Superior temporal gyrus (tissue), 1 donor: ENCODE measurements at regions not wholly inside any gene's neighbourhood (a gene's known extent, or its start where the extent isn't known, plus 50 kb on each side); places are given as distances from the start of the nearest gene placed in this dataset.

Experiments used
- DNase-seq: peaks from one replicate; pipeline ENCODE4 v3.0.0-alpha.2; 2016; ENCODE audit errors: extremely low spot score

DNA sequence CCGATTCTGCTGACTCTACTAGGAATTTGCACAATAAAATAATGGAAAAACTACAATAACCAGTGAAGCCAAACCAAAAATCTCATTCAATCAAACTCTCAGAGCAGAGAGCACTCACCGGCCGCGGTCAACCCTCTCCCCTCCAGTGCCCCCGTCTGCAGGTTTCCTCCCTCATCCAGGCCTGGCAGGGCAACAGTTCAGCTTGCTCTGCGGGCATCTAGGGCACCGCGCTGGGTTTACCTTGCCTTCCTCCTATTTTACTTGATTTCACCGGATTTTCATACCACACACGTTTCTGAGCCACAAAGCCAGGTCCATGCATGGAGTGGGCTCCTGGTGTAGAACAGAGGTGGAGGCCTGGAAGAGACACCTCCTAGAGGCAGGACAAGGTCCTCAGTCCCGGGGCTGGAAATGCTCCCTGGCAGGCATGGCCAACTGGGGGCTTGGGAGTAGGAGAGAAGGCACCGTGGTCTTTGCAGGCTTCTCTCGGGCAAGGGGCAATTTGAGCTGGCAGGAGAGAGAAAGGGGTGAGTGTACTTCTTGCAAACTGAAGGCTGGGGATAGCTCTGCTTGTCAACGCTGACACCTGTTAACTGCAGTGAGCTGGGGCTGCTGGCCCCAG, 938.4 kb downstream of the BRD1 start:
- DNase-seq, result no peak

DNA sequence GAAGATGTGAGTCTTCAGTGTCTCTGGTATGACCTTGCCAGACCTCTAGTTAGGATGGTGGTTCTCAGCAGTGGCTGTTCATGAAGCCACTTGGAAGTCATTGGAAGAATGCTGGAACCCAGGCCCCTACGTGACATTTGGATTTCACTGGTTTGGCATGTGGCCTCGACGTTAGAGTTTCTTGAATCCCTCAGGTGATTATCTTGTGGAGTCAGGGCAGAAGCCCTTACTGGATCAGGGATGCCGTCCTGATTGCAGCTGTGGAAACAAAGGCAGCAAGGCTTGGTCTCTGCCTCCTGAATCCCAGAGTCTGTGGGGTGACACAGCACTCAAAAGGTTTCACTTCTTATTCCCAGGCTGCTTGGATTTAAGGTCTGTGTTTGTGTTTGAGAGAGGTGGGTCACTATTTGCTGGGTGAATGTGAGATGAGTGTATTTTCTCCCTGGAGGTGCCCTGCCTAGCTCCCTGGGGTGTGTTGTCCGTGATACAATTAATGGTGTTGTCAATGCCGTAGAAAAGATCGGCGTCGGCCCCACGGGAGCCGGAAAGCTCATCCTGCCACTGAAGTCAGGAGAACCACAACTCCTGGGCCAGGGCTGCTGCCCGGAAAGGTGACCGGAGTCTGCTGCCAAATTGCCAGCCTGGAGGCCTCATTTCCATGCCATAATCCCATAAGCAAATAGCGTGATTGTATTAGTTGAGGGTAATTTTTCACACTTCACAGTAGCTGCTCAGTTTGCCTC, 939.0 kb downstream of the BRD1 start:
- no peak for DNase-seq

DNA sequence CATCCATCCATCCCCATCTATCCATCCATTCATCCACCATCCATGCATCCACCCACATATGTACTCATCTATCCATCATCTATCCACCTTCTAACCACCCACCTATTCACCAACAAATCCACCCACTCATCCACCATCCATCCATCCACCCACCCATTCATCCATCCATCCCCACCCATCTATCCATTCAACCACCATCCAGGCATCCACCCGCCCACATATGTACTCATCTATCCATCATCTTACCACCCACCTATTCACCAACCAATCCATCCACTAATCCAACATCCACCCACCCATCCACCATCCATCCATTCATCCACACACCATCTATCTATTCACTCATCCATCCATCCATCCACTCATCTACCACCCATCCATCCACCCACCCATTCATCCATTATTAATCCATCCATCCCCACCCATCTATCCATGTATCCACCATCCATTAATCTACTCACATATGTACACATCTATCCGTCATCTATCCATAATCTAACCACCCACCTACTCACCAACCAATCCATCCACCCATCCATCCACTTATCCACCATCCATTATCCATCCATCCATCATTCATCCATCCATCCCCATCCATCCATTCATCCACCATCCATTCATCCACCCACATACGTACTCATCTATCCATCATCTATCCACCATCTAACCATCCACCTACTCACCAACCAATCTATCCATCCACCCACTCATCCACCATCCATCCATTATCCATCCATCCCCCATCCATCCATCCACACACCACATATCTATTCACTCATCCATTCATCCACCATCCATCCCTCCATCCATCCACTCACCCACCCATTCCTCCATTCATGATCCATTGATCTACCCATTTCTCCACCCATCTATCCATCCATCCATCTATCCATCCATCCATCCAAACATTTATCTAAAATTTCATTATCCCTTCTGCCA, 940.0 kb downstream of the BRD1 start:
- no peak for DNase-seq

- no peak for DNase-seq
These were observed 940.9 kb downstream of the BRD1 start for GRCh38 chr22:48886604-48887393.

GRCh38 chr22:48885919-48886305, 941.8 kb downstream of the BRD1 start:
- DNase-seq, result no peak

- no peak for DNase-seq
These were observed 942.3 kb downstream of the BRD1 start for GRCh38 chr22:48885271-48885918.

- no peak for DNase-seq
These were observed 942.9 kb downstream of the BRD1 start for GRCh38 chr22:48884786-48885185.

DNA sequence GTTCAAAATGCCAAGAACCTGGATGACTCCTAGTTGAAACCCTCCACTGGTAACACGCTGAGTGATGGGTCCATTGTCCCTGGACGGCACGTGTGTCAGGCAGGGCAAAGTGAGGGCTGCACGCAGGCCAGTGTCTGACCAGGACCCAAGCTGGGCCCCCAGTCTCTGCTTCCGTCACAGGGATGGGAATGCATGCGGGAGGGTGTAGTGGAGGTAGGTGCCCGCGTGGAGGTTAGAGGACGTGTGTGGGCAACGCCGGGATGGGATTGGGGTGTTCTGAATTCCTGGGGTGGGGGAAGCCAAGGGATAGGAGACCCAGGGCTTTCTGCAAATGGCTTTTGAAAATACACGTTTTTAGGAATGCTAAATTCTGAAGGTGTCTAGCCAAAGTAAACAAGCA, 943.3 kb downstream of the BRD1 start:
- no peak for DNase-seq

DNA sequence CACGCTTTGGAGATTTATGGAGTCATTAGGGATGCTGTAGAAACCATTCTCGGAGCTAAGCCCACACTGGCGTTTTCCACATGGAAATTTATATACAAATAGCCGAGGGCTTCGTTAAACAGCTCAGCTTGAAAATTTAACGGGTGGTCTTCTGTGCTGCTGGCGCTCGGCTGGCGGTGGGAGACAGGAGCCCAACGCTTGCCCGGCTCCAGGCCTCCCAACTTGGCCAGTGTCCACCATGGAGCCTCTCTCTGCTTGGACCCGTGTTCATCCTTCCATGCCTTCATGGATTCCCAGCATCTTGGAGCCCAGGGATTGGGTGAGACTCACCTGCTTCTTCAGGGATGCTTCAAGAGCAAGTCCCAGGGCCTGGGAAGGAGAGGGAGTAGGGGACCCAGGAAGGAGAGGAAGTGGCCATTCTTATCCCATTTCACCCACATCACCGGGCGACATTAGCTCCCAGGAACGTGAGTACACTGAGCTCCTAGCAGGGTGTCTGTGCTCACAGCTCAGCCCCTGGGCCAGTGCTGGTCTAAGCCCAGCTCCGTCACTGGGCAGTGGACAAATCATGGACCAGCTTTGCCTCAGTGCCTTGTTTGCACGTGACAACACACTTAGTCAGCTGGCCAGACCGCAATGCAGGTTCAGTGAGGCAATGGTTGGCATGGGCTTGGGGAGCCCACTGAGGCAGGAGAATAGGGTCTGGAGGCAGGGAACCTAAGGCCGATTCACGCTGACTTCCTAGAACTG, 944.3 kb downstream of the BRD1 start:
- DNase-seq, result no peak

DNA sequence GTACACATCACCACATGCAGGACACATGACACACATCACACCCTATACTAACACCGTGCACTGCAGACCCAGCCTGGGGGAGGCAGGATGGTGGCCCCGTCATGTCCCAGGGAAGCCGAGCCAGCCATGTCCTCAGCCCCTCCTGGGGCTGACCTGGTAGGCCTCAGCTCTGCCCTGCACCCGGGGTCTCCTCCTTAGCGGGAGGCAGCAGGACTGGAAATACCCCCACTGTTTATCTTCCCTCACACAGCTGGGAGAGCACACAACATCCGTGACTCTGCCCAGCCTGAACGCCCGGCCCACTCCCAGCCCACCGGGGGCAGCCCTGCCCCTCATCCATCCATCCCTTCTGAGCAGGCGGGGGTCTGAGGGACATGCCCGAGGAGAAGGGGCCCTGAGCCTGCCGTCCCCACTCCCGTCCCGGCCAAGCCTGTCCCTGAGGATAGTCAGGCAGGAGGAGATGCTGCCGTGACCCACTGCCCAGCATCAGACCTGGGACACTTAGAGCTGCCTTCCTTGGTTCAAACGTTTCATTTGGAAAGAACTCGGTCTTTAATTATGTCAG, 945.0 kb downstream of the BRD1 start:
- DNase-seq, result no peak

DNA sequence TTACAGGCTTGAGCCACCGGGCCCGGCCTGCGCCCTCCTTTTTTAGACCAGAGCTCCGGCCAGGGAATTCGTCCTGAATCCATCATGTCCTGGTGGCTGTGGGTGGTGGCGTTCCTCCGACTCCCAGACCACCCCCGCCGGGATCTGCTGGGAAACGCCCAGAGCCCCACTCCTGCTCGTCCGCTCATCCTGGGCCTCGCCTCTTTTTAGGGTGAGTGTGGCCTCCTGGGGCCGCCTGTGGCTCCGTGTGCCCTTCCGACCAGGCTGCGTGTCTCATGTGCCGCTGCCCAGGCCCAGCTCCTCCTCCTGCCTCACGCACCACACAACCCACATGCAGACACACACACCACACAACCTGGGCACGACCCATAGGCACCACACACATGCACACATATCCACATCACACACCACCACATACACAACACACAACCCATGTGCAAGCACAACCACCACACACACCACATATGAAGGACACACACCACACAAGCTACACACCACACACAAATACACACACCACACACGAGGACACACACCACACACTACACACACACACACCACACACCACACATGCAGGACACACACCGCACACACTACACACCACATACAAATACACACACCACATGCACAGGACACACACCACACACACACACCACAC, 946.2 kb downstream of the BRD1 start:
- DNase-seq, result no peak

- DNase-seq, result no peak
These were observed 946.9 kb downstream of the BRD1 start for GRCh38 chr22:48880749-48881148.

GRCh38 chr22:48876951-48877350, 950.7 kb downstream of the BRD1 start:
- no peak for DNase-seq

- DNase-seq, result no peak
These were observed 952.7 kb downstream of the BRD1 start for GRCh38 chr22:48874956-48875355.

GRCh38 chr22:48873191-48873520, 954.5 kb downstream of the BRD1 start:
- DNase-seq, result no peak

DNA sequence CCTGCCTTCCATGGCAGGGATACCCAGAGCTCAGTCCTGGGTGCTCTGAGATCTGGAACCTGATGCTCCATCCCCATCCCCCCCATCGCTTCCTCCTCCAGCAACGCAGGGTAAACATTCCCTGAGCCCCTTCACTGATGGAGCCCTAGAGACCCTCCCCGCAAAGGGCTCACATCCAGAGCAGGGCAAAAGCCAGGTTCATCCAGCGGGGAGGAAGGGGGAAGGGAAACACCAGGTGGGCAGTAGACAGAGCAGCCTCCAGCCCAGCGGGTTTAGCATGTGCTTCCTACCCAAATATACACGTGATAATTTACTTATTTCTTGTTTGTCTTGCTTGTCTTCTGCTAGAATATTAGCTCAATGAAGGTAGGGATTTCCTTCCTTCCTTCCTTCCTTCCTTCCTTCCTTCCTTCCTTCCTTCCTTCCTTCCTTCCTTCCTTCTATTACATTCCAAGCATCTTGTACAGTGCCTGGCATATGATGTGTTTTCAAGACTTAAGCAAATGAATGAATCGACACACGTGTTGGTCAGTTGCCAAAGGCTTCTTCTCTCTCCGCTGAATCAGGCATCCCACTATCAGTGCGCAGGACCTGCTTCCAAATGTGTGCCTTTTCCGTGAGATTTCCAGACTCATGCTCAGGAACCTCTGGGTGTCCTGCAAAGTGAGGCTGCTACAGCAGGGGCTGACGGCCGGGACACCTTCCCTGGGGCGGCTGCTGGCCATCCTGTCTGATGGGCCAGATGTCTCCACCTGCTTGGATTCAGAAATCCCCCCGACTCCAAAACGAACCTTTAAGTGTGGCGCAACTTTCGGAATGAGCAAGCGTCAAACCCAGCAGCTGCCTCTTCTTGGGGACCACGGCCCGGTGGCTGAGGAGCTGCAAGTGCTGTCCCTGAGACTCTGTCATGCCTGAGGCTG, 955.1 kb downstream of the BRD1 start:
- no peak for DNase-seq

DNA sequence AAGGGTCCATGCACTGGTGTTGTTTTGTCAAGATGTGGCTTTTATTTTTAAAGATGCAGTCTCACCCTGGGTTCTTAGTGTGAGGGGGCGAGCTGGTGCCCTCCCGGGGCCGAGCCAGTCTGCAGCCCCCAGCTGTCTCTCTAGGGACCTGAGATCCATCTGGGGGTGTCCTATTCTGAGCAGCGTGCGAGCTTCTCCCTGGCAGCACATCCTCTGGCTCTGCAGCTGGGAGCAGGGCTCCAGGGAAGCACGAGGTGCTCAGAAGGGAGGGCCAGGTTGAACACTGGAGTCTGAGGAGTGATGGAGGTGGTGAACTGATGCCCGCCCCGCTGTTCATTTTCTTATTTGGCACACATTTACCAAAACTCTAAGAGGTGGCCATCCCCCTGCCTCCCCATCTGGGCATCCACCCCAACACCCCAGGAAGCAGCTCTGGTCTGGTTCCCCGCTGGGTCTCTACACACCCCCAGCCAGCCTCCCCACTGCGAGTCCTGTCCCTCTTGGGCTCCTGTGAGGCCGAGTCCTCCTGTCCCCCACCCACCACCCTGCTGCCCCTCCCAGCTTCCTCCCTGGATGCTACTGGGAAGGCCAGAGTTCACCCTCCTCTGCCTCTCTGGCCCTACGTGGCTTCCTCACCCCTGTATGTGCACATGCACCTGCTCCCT, 956.4 kb downstream of the BRD1 start:
- DNase-seq, result no peak

GRCh38 chr22:48870436-48870835, 957.2 kb downstream of the BRD1 start:
- no peak for DNase-seq
